ENCODE measurements at regions not wholly inside any gene's neighbourhood (a gene's known extent, or its start where the extent isn't known, plus 50 kb on each side); places are given as distances from the start of the nearest gene placed in this dataset.
"Not testable (repeated sequence)": the region's sequence is repeated elsewhere in the genome, so short reads cannot be mapped to it uniquely, and the experiment has no call there.

GRCh38 chr6:134447883-134448387 is 130.0 kb upstream of the SGK1 start:
- DNase-seq, result no peak

DNA sequence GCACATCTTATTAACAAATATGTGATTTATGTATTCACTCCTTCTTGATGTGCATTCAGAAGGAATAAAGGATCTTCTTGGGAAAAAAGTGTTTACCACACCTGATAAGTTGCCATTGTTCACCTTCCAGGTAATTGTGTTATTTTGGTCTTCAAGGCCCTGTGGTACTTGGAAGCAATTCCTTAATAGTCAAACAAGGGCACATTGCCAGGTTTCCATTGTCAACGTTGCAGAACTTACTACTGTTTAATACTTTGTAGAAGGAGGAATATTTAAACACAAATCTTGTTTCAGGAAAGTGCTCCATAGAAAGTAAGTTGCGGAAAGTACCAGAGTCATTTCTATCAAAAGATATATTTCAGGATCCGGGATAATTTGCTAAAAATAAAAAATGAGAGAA is 129.5 kb upstream of the SGK1 start:
- no peak for DNase-seq

- DNase-seq, result no peak
These were observed 129.0 kb upstream of the SGK1 start for GRCh38 chr6:134446896-134447295.

DNA sequence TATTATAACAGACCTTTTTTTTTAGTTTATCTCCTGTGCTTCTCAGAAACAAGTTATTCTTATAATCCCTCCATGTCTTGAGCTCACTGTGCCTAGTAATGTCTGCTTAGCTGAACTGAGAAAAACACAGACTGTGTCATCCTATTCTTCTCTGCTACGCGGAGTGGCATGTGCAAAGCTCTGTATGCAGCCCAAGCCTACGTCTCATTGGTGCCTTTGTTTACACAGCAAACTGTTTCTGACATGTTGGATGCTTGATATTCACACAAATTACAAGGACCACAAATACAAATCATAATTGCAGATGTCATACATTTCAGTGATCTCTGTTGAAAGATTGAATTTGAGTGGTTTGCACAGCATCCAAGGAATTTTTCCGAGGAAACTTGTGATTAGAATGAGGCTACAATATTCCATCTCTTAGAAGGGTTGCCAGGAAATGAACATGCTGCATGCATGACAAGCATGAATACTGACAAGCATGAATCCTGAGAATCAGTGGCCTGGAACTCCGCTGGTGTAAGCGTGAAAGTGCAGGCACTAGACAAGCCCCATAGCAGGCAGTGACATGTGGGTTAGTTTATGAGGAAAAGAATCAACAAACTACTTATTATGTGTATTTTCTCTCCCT is 128.4 kb upstream of the SGK1 start:
- DNase-seq, result no peak

DNA sequence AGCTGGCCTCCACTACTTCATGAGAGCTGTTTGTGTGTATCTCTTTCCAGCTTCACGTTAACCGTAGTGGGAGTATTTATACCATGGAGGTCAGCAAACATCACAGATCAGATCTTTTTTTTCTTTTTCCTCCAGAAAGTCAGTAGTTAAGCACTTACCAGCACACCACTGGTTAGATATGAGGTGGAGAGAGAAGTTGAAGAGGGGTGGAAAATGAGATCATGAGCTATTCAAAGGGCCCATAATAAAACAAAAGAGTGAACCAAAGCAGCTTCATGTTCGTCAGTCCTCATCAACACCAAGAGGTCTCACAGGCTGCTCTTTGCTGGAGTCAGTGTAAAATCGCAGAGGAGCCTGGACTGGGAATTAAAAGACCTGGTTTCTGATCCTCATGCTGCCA is 125.1 kb upstream of the SGK1 start:
- DNase-seq, result no peak

- DNase-seq, result no peak
These were observed 124.2 kb upstream of the SGK1 start for GRCh38 chr6:134442073-134442472.

DNA sequence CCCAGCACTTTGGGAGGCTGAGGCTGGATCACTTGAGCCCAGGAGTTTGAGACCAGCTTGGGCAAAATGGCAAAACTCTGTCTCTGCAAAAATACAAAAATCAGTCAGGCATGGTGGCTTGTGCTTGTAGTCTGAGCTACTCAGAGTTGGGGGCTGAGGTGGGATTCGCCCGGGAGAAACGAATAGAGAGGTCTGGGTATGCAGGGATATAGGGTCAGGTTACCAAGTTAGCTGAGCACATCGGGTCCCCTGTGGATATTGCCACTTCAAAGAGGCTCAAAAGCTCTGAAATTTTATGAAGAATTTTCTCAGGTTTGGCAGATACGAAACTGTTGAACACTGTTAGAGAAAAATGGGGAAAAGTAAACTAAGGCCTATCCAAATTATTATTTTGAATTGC is 120.9 kb upstream of the SGK1 start:
- DNase-seq, result no peak

GRCh38 chr6:134437376-134437775 is 119.5 kb upstream of the SGK1 start:
- DNase-seq, result peak; percentile 64

DNA sequence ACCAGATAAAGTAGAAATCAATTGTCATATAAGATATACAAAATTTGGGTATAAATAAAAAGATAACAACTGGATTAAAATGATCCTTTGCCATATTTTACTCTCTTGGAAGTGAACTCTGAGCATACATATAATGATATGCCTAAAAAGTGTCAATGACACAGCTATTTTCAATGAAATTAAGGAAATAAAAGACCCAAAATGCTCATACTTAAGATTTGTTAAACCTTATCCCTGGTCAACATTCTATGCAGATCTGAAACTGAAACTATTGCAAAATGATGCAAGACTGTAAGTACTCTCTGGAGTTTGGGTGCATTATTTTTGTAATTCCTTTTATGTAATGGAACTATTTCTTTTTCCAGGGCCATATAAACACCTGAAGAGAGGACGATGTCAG is 119.0 kb upstream of the SGK1 start:
- DNase-seq, result peak; percentile 29

GRCh38 chr6:134436281-134436815 is 118.4 kb upstream of the SGK1 start:
- peak; percentile 92 for DNase-seq

DNA sequence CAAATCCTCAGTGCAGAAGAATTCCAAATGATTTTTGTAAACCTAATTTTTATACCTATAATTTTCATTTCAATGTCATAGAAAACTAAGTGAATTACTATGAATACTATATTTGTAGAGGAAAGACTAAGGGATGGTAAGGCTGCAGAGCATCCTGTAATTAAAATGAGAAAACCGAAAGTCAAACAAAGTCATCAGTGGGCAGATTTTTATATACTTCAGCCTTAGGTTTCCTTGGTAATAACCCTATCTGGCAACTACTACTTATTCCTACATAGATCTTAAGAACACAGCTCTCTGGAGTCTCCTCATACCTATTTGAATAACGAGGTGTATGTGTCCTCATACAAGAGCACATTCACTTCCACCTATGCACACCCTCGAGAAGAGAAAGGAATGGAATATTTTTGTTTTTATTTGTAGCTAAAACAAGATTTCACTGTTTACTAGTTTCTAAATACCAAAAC is 117.9 kb upstream of the SGK1 start:
- no peak for DNase-seq

GRCh38 chr6:134434019-134434942 is 116.4 kb upstream of the SGK1 start:
- DNase-seq, result no peak

GRCh38 chr6:134432036-134432435 is 114.1 kb upstream of the SGK1 start:
- no peak for DNase-seq

GRCh38 chr6:134431421-134431859 is 113.5 kb upstream of the SGK1 start:
- DNase-seq, result no peak

- DNase-seq, result no peak
These were observed 112.0 kb upstream of the SGK1 start for GRCh38 chr6:134429861-134430380.

GRCh38 chr6:134427721-134428120 is 109.8 kb upstream of the SGK1 start:
- no peak for DNase-seq

DNA sequence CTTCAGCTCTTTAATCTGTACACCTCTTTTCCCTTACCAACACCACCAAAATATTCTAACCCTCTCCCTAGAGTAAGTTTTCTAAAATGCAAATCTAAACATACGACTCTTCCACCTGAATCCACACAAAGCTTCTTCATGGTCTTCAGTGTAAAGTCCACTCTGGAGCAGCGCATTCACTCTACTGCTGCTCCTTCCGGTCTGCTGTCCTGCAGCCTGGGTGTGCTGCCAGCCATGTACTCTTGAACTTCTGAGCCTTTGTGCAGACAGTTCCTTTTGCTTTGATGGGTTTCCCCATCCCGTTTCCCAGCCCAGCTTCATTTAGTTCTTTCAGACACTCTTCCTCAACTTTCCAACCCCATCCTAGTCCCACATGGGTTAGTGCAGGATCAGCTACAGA is 108.7 kb upstream of the SGK1 start:
- no peak for DNase-seq

DNA sequence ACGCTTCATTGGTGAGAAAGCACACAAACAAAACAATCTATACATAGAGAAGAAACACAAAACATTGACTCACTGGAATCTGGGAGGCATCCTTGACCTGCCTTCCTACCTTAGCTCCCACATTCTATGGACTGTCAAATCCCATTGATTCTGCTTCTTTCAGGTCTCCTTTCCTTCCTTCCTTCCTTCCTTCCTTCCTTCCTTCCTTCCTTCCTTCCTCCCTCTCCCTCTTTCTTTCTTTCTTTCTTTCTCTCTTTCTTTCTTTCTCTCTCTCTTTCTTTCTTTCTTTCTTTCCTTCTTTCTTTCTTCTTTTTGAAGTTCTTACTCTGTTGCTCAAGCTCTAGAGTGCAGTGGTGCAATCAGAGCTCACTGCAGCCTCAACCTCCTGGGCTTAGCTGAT is 108.0 kb upstream of the SGK1 start:
- DNase-seq, result not testable (repeated sequence)

DNA sequence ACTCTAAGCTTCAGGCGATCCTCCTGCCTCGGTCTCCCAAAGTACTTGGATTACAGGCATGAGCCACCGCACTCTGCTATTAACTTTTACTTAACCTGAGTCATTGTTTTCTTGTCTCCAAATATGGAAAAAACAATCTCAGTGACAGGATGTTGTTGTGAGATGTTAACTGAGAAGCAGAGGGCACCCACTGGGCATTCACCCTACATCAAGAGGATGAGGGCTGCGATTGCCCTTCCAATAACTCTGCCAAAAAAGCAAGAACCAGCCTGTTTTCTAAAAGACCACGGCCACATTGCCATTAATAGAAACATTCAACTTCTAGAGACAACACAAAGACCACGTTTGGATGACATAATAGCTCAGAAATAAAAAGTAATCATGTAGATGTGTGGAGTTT is 107.6 kb upstream of the SGK1 start:
- no peak for DNase-seq

- DNase-seq, result peak; percentile 18
These were observed 106.9 kb upstream of the SGK1 start for GRCh38 chr6:134424798-134425170.

- peak; percentile 32 for DNase-seq
These were observed 106.4 kb upstream of the SGK1 start for GRCh38 chr6:134424165-134424797.

DNA sequence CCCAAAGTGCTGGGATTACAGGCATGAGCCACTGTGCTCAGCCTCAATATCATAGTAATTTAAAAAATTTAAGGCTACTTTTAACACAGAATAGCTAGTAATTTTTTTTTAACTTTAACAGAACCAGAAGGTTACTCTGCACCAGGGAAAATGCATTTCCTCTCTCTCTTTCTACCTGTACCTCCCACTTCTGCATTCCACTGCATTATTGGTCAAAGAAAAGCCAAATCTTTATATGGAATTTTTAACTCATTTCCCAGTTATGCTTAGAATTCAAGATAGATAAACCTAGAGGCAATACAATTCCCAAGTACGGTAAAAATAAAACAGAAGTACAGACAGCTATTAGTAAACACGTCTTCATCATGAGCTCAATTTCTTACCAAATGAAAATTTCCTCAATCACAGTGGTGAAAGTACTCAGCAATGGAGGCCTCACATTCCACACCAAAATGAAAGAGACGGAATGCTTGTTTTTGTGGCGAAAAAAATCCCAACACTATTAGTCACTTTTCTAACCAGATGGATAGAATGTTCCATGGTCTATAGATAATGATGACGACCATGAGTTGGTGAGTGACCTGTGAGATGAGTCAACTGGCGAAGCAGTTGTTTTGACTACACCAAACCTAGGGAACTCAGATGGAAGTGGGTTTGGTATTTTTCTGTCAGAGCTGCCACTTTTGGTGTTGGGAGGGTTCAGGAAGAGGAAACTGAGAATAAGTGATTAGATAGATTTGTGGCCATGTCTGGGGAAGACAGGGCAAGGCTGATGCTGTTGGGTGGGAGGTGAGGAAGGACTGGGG is 104.7 kb upstream of the SGK1 start:
- DNase-seq, result peak; percentile 28
